Subcutaneous abdominal adipose tissue (tissue), 5 donors: ENCODE measurements at regions not wholly inside any gene's neighbourhood (a gene's known extent, or its start where the extent isn't known, plus 50 kb on each side); places are given as distances from the start of the nearest gene placed in this dataset.

Experiments
- H3K27ac ChIP-seq: one replicate; pipeline ENCODE4 v1.7.0; 2013; ENCODE audit warnings: low read depth, mild to moderate bottlenecking, inconsistent platforms, low read length, moderate library complexity
- H3K27me3 ChIP-seq, 5 donors: one replicate each; pipeline ENCODE4 v1.7.0; 2013; ENCODE audit warnings: low read length in 5 of 5, inconsistent platforms in 1 of 5; ENCODE audit not compliant: control insufficient read depth in 5 of 5, insufficient read depth in 4 of 5
- H3K36me3 ChIP-seq, 5 donors: one replicate each; pipeline ENCODE4 v1.7.0; 2013; ENCODE audit warnings: low read length in 5 of 5; ENCODE audit not compliant: control insufficient read depth in 5 of 5, insufficient read depth in 5 of 5
- H3K4me1 ChIP-seq, 5 donors: one replicate each; pipeline ENCODE4 v1.7.0; 2013; ENCODE audit warnings: low read length in 5 of 5, mild to moderate bottlenecking in 3 of 5, moderate library complexity in 1 of 5; ENCODE audit not compliant: control insufficient read depth in 5 of 5, insufficient read depth in 5 of 5
- H3K4me3 ChIP-seq, 5 donors: one replicate each; pipeline ENCODE4 v1.7.0; 2013; ENCODE audit warnings: low read length in 5 of 5, low read depth in 1 of 5
- H3K9ac ChIP-seq, 5 donors: one replicate each; pipeline ENCODE4 v1.7.0; 2013; ENCODE audit warnings: low read length in 5 of 5, mild to moderate bottlenecking in 4 of 5, moderate library complexity in 3 of 5
- H3K9me3 ChIP-seq, 5 donors: one replicate each; pipeline ENCODE4 v1.7.0; 2013; ENCODE audit warnings: low read length in 5 of 5; ENCODE audit not compliant: control insufficient read depth in 5 of 5
- donor health status: healthy.
- donor health status: healthy.
- donor health status: healthy.
- donor health status: healthy.
- donor health status: healthy.

DNA sequence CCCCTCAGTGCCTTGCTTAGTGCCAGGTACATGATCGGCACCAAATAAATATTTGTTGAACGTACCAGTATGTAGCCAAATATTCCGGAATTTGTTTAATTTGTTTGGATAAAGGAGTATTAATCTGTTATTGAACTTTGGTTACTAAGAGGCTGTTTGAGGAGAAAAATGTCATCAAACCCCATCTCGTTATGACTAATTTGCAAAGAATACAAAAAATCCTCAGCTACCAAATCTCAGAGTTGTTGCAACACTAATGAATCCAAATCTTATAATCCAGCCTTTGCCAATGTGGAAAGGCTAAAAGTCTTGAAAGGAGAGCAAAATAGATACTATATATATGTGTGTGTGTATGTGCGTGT, 79.5 kb downstream of the KLF5 start:
- Histone ChIP-seq H3K9ac (no peak overlapping the region), H3K36me3 (no peaks in the 10 kb centered on the region), H3K9me3 (peaks cover 0 to 2% (median 0%) of the 10 kb centered on the region in 5 donors), H3K4me3 (no peak overlapping the region), H3K27me3 (no peaks in the 10 kb centered on the region), H3K4me1 (no peaks in the 10 kb centered on the region), H3K27ac (no peak overlapping the region)

DNA sequence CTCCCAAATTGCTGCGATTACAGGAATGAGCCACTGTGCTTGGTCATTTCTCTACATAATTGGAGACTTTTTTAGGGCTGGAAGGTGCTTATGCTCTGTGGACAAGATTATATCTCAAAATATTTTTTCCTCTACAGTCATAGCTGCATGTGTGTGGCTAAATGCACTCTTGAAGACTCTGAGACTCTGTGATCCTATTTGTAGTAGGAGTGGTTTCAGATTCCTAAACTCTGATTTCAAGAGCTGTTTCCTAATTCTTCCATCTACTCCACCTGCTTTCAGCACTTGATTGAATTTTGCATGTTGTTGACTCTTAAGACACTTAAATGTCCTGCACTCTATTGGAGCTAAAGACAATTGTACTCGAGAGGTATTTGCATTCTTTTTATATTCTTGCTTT, 78.0 kb downstream of the KLF5 start:
- Histone ChIP-seq H3K36me3 (no peaks in the 10 kb centered on the region), H3K9me3 (peaks cover 0 to 2% (median 0%) of the 10 kb centered on the region in 5 donors), H3K27ac (no peak overlapping the region), H3K9ac (no peak overlapping the region), H3K27me3 (no peaks in the 10 kb centered on the region), H3K4me1 (no peaks in the 10 kb centered on the region), H3K4me3 (no peak overlapping the region)

DNA sequence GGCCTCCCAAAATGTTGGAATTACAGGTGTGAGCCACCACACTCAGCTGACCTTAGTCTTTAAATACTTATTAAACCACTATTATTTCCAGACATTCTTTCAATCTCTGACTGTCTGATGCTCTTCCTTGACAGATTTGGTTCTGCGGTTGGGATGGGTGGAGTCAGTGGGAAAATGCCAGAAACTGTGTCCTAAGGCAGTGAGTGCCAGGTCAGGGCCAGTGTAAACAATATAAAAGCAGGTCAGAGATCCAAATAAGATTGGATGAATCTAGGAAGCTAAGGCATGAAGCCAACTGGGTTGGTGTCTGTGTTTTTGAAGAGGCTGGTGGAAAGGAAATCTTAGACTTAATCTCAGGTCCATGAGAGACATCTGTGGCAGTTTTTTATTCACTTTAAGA, 74.7 kb downstream of the KLF5 start:
- H3K27me3 ChIP-seq, result no peaks in the 10 kb centered on the region

DNA sequence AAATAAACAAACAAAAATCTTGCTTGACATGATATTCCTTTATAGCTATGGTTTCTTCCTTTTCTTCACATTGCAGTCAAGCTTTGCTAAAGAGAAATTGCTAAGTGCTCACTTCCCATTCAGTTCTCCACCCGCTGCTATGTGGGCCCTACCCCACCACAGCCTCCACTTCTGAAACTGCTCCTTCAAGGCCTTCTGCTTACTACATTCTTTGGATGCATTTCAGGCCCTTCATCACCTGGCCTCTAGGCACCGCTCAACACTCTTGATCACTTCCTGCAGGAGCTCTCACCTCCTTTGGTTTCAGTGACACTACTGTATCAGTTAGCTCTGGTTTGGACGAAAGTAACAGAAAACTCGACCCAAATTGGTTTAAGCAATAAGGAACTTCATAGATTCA, 72.4 kb downstream of the KLF5 start:
- Histone ChIP-seq H3K27me3 (no peaks in the 10 kb centered on the region), H3K4me3 (no peak overlapping the region), H3K9ac (no peak overlapping the region), H3K27ac (no peak overlapping the region), H3K36me3 (no peaks in the 10 kb centered on the region), H3K4me1 (no peaks in the 10 kb centered on the region), H3K9me3 (peaks cover 0 to 2% (median 0%) of the 10 kb centered on the region in 5 donors)

More for the DNA sequence above, 74.7 kb downstream of the KLF5 start:
- H3K27ac ChIP-seq, result no peak overlapping the region
- no peak overlapping the region for H3K9ac ChIP-seq
- H3K4me3 ChIP-seq, result no peak overlapping the region
- no peaks in the 10 kb centered on the region for H3K4me1 ChIP-seq
- H3K9me3 ChIP-seq, result peaks cover 0 to 2% (median 0%) of the 10 kb centered on the region in 5 donors
- no peaks in the 10 kb centered on the region for H3K36me3 ChIP-seq

DNA sequence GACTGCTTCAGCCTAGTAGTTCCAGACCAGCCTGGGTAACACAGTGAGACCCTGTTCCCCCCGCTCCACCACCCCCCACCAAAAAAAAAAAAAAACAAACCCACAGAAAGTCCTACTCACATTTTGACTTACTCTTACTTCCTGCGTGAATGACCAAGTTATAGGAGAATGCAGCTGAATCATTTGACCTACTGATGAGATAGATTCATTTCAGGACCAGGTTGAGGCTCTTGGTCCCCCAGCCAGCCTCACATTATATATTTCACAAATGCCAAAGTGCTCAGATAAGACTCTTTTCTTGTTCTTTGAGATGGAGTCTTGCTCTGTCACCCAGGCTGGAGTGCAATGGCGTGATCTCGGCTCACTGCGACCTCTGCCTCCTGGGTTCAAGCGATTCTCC, 70.2 kb downstream of the KLF5 start:
- H3K36me3 ChIP-seq, result no peaks in the 10 kb centered on the region
- H3K4me1 ChIP-seq, result no peaks in the 10 kb centered on the region
- no peak overlapping the region for H3K4me3 ChIP-seq
- no peak overlapping the region for H3K27ac ChIP-seq
- H3K9ac ChIP-seq, result no peak overlapping the region
- no peaks in the 10 kb centered on the region for H3K27me3 ChIP-seq
- H3K9me3 ChIP-seq, result peaks cover 0 to 2% (median 0%) of the 10 kb centered on the region in 5 donors
